HG03175 (cell line): ENCODE measurements at regions not wholly inside any gene's neighbourhood (a gene's known extent, or its start where the extent isn't known, plus 50 kb on each side); places are given as distances from the start of the nearest gene placed in this dataset.
"Not testable (repeated sequence)": the region's sequence is repeated elsewhere in the genome, so short reads cannot be mapped to it uniquely, and the experiment has no call there.

Experiments used
- ATAC-seq: cut with Tn5 transposase; IDR thresholded peaks from one replicate; pipeline ENCODE4 v1.9.1; 2021; ENCODE audit warnings: mild to moderate bottlenecking, moderate library complexity; ENCODE audit not compliant: unreplicated experiment

DNA sequence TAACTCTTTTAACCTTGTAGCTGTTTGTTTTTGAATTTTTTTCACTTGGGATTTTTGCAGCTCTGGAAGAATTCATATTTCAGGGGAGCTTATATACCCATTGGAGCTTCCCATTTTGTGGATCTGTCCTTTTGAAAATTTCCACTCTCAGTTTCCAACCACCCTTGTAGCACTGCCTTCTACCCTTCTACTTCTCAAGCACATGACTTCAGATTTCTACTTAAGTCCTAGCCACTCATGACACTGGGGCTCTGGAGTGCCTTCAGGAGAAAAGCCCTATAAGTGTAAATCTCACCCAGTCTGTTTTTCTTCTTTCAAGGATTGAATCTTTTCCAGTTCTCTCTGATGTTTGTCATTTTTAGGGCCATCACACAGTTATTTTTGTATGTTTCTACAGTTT is 283.7 kb upstream of the KCNH7 start:
- no peak for ATAC-seq

- ATAC-seq = no peak
These were observed 282.9 kb upstream of the KCNH7 start for GRCh38 chr2:163121483-163121882.

DNA sequence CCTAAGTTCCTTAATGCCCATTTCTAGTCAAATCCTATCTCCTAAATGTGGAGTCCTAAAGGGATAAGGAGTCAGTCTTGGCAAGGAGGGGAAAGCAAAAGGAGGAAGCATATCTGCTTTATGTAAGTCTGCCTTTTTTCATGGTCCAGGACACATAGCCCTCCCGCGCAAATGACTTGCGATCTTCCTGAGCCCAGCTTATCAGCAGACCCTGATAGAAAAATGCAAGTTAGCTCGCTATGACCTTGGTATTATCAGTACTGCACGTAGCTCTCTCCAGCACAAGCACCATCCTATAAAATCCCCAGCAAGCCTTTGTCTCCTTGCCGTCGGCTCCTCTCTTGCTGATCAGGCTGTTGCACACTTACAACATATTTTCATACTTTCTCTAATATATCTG is 281.4 kb upstream of the KCNH7 start:
- no peak for ATAC-seq

DNA sequence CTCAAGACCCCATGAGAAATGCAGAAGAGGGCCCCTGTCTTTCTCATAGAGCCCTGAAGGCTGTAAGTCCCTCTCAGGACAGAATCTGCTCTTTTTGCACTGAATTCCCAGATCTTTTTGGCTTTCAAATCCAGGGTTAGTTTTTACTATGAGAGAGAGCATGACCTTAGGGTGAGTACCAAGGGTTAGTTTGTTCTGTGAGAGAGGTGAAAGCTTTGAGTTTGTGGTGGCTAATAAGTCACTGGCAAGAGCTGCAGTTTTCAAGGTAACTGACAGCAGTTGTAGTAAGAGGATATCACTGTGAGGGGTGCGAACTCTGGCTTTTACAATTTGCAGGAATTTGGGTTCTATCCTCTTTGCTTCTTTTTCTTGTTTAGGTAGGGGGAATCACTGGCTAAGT is 248.4 kb upstream of the KCNH7 start:
- ATAC-seq = no peak

DNA sequence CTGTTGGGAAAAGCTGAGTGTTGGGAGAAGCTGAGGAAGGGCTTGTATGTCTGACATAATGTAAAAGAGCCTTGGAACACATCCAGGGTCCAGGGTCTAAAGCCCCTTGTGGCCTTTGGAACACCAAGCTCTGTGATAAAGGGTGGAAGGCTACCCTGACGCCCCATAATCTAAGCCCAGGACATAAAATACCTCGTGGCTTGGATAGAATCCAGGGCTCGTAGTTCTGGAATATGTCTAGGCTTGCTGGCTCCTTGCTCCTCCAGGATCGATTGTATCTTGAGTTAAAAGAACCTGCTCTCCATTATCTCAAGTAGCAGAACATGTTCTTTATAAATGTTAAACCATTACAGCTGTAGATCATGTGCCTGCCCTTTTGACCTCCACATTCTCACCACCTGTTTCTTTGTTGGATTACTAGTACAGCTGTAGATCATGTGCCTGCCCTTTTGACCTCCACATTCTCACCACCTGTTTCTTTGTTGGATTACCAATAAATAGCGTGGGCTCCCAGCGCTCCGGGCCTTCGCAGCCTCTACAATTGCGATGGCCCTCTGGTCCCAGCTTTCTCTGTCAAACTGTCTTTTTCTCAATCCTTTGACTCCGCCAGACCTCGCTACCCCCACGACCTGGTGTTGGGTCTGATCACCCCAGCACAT is 246.9 kb upstream of the KCNH7 start:
- not testable (repeated sequence) for ATAC-seq

GRCh38 chr2:163081754-163082153 is 243.2 kb upstream of the KCNH7 start:
- peak; percentile 46 for ATAC-seq

DNA sequence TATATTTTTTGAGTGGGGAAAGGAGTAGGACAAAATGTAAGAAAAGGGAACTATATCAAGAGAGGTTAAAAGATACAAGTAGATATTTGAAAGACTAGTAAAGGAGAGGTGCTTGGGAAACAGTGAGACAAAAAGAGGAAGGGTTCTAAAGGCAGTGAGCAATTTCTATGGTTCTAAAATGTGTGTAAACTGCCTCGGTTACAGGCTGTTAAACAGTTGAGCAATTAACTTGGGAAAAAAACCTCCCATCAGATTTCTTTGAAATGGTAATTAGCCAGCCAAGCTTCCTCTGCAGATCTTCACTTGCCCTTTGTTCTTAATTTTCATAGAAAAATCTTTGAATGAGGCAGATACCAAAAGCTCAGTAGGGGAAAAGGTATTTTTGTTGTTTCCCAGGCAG is 238.7 kb upstream of the KCNH7 start:
- ATAC-seq = no peak

GRCh38 chr2:163066085-163066484 is 227.5 kb upstream of the KCNH7 start:
- ATAC-seq = no peak

GRCh38 chr2:163062524-163062923 is 224.0 kb upstream of the KCNH7 start:
- no peak for ATAC-seq

GRCh38 chr2:163046615-163047014 is 208.0 kb upstream of the KCNH7 start:
- no peak for ATAC-seq

DNA sequence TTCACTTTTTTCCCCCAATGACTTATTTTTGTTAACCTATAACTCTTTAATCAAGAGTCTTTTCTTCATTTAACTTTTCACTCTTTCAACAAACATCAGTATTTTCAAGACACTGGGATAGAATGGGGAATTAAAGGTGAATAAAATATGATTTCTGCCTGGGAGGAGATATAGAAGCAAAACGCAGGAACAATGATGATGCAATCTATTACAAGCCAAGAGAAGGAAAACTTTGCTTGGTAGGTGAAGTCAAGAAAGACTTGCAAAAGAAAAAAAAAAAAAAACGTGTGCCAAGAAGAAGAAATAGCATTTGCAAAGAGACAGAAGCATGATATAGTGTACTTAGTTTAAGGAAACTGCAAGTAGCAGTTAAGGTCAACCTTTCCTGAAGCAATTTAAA is 207.3 kb upstream of the KCNH7 start:
- no peak for ATAC-seq

DNA sequence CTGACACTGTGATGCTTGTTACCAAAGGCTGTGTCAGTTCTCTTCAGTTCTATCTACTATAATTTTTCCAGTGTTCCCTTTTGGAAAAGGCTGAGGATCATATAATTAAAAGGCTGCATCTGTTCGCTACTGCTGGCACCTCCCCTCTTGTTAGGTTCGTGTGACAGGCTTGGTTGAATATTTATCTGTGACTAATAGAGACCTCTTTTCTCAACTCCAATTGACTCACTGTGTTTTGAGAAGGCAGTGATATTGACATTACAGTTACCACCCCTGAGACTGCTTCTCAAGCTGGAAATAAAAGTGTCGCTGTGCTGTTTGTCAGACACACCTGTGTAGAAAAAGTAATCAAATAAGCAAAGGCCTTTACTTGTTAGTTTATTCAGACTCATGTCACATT is 205.5 kb upstream of the KCNH7 start:
- ATAC-seq = no peak

DNA sequence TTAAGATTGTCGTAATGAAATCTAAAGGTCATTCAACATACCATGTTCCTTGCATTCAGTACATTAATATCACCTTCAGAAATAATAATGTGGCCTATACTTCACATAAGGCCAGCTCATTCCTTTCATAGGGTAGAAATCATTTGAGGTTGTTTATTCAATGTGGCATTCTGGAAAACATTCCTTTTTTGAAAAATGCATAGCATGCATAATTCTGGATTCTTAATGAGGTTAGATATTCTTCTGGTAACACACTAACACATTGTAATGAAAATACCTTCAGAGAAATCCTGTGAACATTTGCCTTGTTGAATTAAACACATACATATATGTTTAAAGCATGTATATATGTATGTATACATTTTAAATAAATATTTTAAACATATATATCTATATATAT is 204.6 kb upstream of the KCNH7 start:
- ATAC-seq = no peak

- ATAC-seq = no peak
These were observed 200.7 kb upstream of the KCNH7 start for GRCh38 chr2:163039266-163039665.

DNA sequence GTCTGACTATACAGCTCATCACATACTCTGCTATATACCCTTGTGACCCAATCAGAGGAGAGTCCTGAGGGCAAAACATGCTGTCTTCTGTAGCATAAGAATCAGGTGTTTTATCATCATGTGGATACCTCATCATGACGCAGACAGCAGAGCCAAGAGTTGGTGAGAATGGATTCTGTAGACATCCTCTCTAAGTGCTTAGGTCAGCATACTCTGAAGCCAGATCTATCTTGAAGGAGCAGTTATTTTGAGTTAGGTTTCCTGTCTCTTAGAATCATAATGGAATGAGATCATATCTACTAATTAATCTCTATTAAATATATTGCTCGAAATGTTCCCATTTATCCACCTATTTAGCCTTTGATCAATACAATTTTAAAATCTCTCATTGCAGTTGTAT is 190.2 kb upstream of the KCNH7 start:
- ATAC-seq = no peak

DNA sequence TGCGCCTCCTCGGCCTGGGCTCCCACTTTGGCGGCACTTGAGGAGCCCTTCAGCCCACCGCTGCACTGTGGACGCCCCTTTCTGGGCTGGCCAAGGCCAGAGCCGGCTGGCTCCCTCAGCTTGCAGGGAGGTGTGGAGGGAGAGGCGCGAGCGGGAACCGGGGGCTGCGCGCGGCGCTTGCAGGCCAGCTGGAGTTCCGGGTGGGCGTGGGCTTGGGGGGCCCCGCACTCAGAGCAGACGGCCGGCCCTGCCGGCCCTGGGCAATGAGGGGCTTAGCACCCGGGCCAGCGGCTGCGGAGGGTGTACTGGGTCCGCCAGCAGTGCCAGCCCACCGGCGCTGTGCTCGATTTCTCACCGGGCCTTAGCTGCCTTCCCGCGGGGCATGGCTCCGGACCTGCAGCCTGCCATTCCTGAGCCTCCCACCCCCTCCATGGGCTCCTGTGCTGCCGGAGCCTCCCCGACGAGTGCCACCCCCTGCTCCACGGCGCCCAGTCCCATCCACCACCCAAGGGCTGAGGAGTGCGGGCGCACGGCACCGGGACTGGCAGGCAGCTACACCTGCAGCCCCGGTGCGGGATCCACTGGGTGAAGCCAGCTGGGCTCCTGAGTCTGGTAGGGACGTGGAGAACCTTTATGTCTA is 187.7 kb upstream of the KCNH7 start:
- ATAC-seq = not testable (repeated sequence)

- not testable (repeated sequence) for ATAC-seq
These were observed 178.3 kb upstream of the KCNH7 start for GRCh38 chr2:163016882-163017281.

DNA sequence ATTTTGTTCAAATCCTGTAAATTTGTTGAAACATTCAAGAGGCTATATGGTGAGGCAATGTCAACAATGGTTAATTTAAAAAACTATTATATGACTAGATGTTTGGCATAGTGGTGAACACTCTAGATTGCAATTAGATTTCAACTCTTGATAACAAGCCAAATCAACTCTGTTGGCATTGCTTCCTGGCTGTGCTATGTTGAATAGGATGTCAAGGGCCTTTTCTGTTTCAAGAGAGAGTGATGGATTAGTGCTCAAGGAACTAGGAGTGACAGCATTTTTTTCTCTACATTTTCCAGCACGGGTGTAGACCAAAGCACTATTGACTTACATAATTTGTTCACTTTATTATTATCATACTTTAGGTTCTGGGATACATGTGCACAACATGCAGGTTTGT is 172.4 kb upstream of the KCNH7 start:
- no peak for ATAC-seq

DNA sequence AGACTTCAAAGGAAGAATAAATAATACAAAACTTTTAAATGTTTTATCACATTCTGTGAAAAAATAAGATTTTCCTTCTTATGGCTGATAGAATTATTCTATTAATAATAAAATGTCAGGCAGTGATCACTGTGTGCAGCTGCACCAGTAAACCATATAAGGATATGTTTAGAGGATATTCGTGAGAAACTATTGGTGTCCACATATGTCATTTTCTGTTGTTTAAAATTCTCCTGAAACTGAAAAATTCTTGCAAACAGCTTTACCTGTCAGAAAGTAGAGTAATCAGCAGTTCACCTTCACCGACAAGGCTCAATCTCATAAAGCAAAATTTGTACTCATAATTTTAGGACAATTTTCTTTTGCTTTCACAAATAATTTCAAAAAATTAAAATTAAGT is 170.1 kb upstream of the KCNH7 start:
- no peak for ATAC-seq

DNA sequence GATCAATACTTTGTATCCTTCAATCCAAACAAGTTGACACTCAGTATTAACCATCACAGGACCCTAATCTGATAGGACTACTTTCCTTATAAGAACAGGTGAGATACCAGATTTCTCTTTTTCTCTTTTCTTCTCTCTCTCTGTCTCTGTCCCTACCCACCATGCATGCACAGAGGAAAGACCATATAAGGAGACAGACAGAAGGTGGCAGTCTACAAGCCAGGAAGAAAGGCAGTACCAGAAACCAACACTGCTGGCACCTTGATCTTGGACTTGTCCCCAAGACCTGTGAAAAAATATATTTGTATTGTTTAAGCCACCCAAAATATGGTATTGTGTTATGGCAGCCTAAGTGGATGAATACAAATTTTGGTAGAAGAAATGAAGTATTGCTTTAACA is 156.2 kb upstream of the KCNH7 start:
- ATAC-seq = no peak

- ATAC-seq = no peak
These were observed 154.3 kb upstream of the KCNH7 start for GRCh38 chr2:162992828-162993227.

DNA sequence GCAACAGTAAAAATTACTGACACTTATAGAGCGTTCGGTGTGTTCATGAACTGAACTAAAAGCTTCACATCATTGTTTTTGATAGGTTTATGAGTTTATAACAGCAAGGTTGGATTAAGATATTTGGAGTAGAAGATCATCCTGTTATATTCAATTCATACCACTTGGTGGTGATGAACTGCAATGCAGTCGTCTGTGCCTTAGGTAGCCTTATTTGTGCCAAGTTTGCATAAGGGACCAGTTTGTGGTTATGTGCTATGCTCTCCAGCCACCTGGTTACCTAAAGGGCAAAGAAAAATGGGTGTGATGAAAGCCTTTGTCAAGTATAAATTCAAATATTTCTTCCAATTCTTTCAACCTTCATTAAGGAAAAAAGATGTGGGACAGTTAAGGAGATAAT is 150.9 kb upstream of the KCNH7 start:
- no peak for ATAC-seq

GRCh38 chr2:162974771-162975170 is 136.2 kb upstream of the KCNH7 start:
- ATAC-seq = no peak
